A549 (cell line): ENCODE measurements at regions not wholly inside any gene's neighbourhood (a gene's known extent, or its start where the extent isn't known, plus 50 kb on each side); places are given as distances from the start of the nearest gene placed in this dataset.

Experiments used
- ATAC-seq, 2 experiments: fragments of 200-7000 bp in 1 of 2; fragments of >200 bp in 1 of 2; cut with Nextera tagmentation in 1 of 2; cut with Tn5 transposase in 1 of 2; 3 replicates each; pipeline versions ENCODE4 v1.8.0 to v1.9.1; 2018 to 2020; ENCODE audit warnings: mild to moderate bottlenecking in 1 of 2, moderate library complexity in 1 of 2
- CTCF ChIA-PET: fragments of 300-600 bp; sonication (Branson Sonifier 250); formaldehyde crosslinking; extraction: SDS; loops from one replicate; lab custom pipeline; 2021; ENCODE audit warnings: antibody characterized with exemption, inconsistent platforms; lab: Yijun Ruan, JAX
- POLR2A ChIA-PET: fragments of 350-600 bp; formaldehyde crosslinking; extraction: SDS; loops from one replicate; lab custom pipeline; 2021; ENCODE audit warnings: antibody characterized with exemption, inconsistent platforms; lab: Yijun Ruan, JAX
- DNase-seq, 2 experiments: peaks; one replicate each; pipeline versions ENCODE4 v3.0.0 to v3.0.0-alpha.2; 2011 to 2016; ENCODE audit warnings: low read depth in 1 of 2, low spot score in 1 of 2
- FAIRE-seq: peaks from 2 replicates; lab custom pipeline; 2011; peaks lifted over from hg19 to GRCh38; lab: Jason Lieb, UNC
- H3K27ac ChIP-seq, 2 experiments: fragments of >200 bp; sonication (Bioruptor Twin); formaldehyde crosslinking; 3 replicates each; pipeline ENCODE4 v1.5.1; 2016 to 2017
- H3K4me1 ChIP-seq: fragments of >200 bp; sonication (Bioruptor Twin); formaldehyde crosslinking; 3 replicates; pipeline ENCODE4 v1.6.1; 2016
- H3K4me2 ChIP-seq: fragments of >200 bp; sonication (Bioruptor Twin); formaldehyde crosslinking; 3 replicates; pipeline ENCODE4 v1.6.1; 2016
- H3K4me3 ChIP-seq: fragments of >200 bp; sonication (Bioruptor Twin); formaldehyde crosslinking; 3 replicates; pipeline ENCODE4 v1.5.1; 2016
- H3K9me3 ChIP-seq: fragments of >200 bp; sonication (Bioruptor Twin); formaldehyde crosslinking; 3 replicates; pipeline ENCODE4 v1.6.1; 2016
- BCL3 ChIP-seq: fragments of >200 bp; sonication (Bioruptor Twin); formaldehyde crosslinking; IDR thresholded peaks from 3 replicates; pipeline ENCODE4 v1.6.1; 2016
- CBX8 ChIP-seq: fragments of 200-600 bp; sonication (generic); IDR thresholded peaks from 2 replicates; pipeline ENCODE4 v1.6.1; 2016
- CEBPB ChIP-seq, 2 experiments: fragments of >200 bp in 1 of 2; sonication (Bioruptor Twin) in 1 of 2; formaldehyde crosslinking in 1 of 2; IDR thresholded peaks; 2 replicates each; pipeline ENCODE4 v1.6.1; 2012 to 2016
- CHD2 ChIP-seq: fragments of 150-350 bp; IDR thresholded peaks from 2 replicates; pipeline ENCODE4 v1.6.1; 2014; ENCODE audit warnings: low read length; ENCODE audit not compliant: partially characterized antibody
- CHD4 ChIP-seq: fragments of 200-600 bp; sonication (generic); IDR thresholded peaks from 2 replicates; pipeline ENCODE4 v1.6.1; 2016; ENCODE audit warnings: antibody characterized with exemption, mild to moderate bottlenecking, borderline replicate concordance
- CTCF ChIP-seq: fragments of >200 bp; sonication (Bioruptor Twin); formaldehyde crosslinking; IDR thresholded peaks from 3 replicates; pipeline ENCODE4 v1.5.1; 2016
- EP300 ChIP-seq, 2 experiments: fragments of >200 bp; sonication (Bioruptor Twin); formaldehyde crosslinking; IDR thresholded peaks; 2 replicates in 1 of 2; 3 replicates in 1 of 2; pipeline ENCODE4 v1.6.1; 2016 to 2017
- FOXS1 ChIP-seq: fragments of 250-450 bp; sonication (Bioruptor Pico); IDR thresholded peaks from 2 replicates; pipeline ENCODE4 v1.5.0; 2020; ENCODE audit warnings: mild to moderate bottlenecking, moderate library complexity
- GATA3 ChIP-seq: IDR thresholded peaks from 2 replicates; pipeline ENCODE4 v1.6.1; 2012; ENCODE audit warnings: borderline replicate concordance
- HEYL ChIP-seq: fragments of 250-450 bp; sonication (Bioruptor Pico); IDR thresholded peaks from 2 replicates; pipeline ENCODE4 v1.8.0; 2021; ENCODE audit warnings: mild to moderate bottlenecking, moderate library complexity
- HOXA7 ChIP-seq: fragments of 250-450 bp; sonication (Bioruptor Pico); IDR thresholded peaks from 2 replicates; pipeline ENCODE4 v1.5.0; 2020; ENCODE audit warnings: mild to moderate bottlenecking, moderate library complexity
- JUNB ChIP-seq: fragments of >200 bp; sonication (Bioruptor Twin); formaldehyde crosslinking; IDR thresholded peaks from 2 replicates; pipeline ENCODE4 v1.6.1; 2016
- KDM5A ChIP-seq: fragments of 200-600 bp; sonication (generic); IDR thresholded peaks from 2 replicates; pipeline ENCODE4 v1.6.1; 2016; ENCODE audit warnings: antibody characterized with exemption, mild to moderate bottlenecking
- MAFK ChIP-seq: fragments of 450-650 bp; IDR thresholded peaks from 2 replicates; pipeline ENCODE4 v1.6.1; 2014; ENCODE audit not compliant: partially characterized antibody
- MAZ ChIP-seq: fragments of 150-350 bp; IDR thresholded peaks from 2 replicates; pipeline ENCODE4 v1.6.1; 2014; ENCODE audit warnings: antibody characterized with exemption, low read depth, low read length, borderline replicate concordance
- NPAS2 ChIP-seq: fragments of 250-450 bp; sonication (Bioruptor Pico); IDR thresholded peaks from 2 replicates; pipeline ENCODE4 v1.8.0; 2022; ENCODE audit warnings: mild to moderate bottlenecking, moderate library complexity, borderline replicate concordance
- PHF8 ChIP-seq: fragments of 200-600 bp; sonication (generic); IDR thresholded peaks from 2 replicates; pipeline ENCODE4 v1.6.1; 2016; ENCODE audit warnings: low read depth, mild to moderate bottlenecking, antibody characterized with exemption, moderate library complexity, borderline replicate concordance
- RAD21 ChIP-seq, 2 experiments: fragments of >200 bp in 1 of 2; sonication (Bioruptor Twin) in 1 of 2; formaldehyde crosslinking in 1 of 2; IDR thresholded peaks in 1 of 2; conservative IDR thresholded peaks in 1 of 2; 2 replicates in 1 of 2; 3 replicates in 1 of 2; pipeline ENCODE4 v1.6.1; 2012 to 2018; ENCODE audit warnings: inconsistent platforms in 1 of 2
- RFX5 ChIP-seq: fragments of 450-650 bp; IDR thresholded peaks from 2 replicates; pipeline ENCODE4 v1.7.1; 2014; ENCODE audit warnings: antibody characterized with exemption, mild to moderate bottlenecking, moderate library complexity
- RNF2 ChIP-seq: fragments of 200-600 bp; sonication (generic); IDR thresholded peaks from 2 replicates; pipeline ENCODE4 v1.6.1; 2016; ENCODE audit warnings: low read depth, mild to moderate bottlenecking, antibody characterized with exemption, moderate library complexity, borderline replicate concordance
- TP53 ChIP-seq: fragments of 250-450 bp; sonication (Bioruptor Pico); IDR thresholded peaks from 2 replicates; pipeline ENCODE4 v1.5.0; 2021; ENCODE audit warnings: mild to moderate bottlenecking, moderate library complexity
- ZFP36 ChIP-seq: fragments of 450-650 bp; IDR thresholded peaks from 2 replicates; pipeline ENCODE4 v1.6.1; 2014; ENCODE audit warnings: borderline replicate concordance; ENCODE audit not compliant: partially characterized antibody
- ZSCAN20 ChIP-seq: fragments of 250-450 bp; sonication (Bioruptor Pico); IDR thresholded peaks from 2 replicates; pipeline ENCODE4 v1.8.0; 2022; ENCODE audit warnings: mild to moderate bottlenecking, moderate library complexity
- WGBS: methylation state at CpG from one replicate; pipeline ENCODE4 v1.1.6; 2017; ENCODE audit errors: missing lambda C conversion rate; 5-methylcytosine and 5-hydroxymethylcytosine counted together

- TF ChIP-seq MAFK = no peak
- no peak for TF ChIP-seq HEYL (CRISPR knock-in tag)
- no peak for TF ChIP-seq GATA3
- TF ChIP-seq RAD21 (conservative IDR thresholded peaks at IDR 0.05 in 1 of 2, IDR thresholded peaks at IDR 0.05 in 1 of 2) = no peak
- TF ChIP-seq RFX5 = no peak
- no peak for TF ChIP-seq CBX8
- TF ChIP-seq BCL3 = no peak
- TF ChIP-seq ZFP36 = no peak
- TF ChIP-seq ZSCAN20 (CRISPR knock-in tag) = no peak
- TF ChIP-seq CTCF = no peak
- no peak for TF ChIP-seq CHD2
- no peak for TF ChIP-seq KDM5A
- TF ChIP-seq MAZ = no peak
- TF ChIP-seq TP53 (CRISPR knock-in tag) = no peak
- TF ChIP-seq HOXA7 (CRISPR knock-in tag) = no peak
- ATAC-seq (no peak), FAIRE-seq (no peak), DNase-seq (no peak)
- POLR2A ChIA-PET = no interaction called here
- Histone ChIP-seq H3K9me3 (no peaks in the 10 kb centered on the region), H3K4me2 (no peak overlapping the region), H3K27ac (no peak overlapping the region), H3K4me1 (no peaks in the 10 kb centered on the region), H3K4me3 (no peak overlapping the region)
- CTCF ChIA-PET = no interaction called here
- 2% methylated on average over 3 of the region's 3 CpGs for WGBS
Measured at GRCh38 chr3:99545941-99546580, 92.3 kb upstream of the COL8A1 start.

- no peak for FAIRE-seq
- ATAC-seq = no peak
- H3K4me1 ChIP-seq = no peaks in the 10 kb centered on the region
- H3K4me3 ChIP-seq = no peak overlapping the region
- ChIA-PET POLR2A (no interaction called here), CTCF (no interaction called here)
- H3K4me2 ChIP-seq = no peak overlapping the region
- H3K9me3 ChIP-seq = no peaks in the 10 kb centered on the region
- no peak overlapping the region for H3K27ac ChIP-seq
- WGBS = 46% methylated on average over 4 of the region's 4 CpGs
- no peak for DNase-seq
- TF ChIP-seq FOXS1 (CRISPR knock-in tag) (no peak), PHF8 (no peak), NPAS2 (CRISPR knock-in tag) (no peak), CHD4 (no peak), TP53 (CRISPR knock-in tag) (no peak), CEBPB (IDR thresholded peaks at IDR 0.05) (no peak), JUNB (no peak), RNF2 (no peak), EP300 (IDR thresholded peaks at IDR 0.05) (no peak)
Measured at GRCh38 chr3:99544786-99545281, 93.6 kb upstream of the COL8A1 start.
